ENCODE measurements at regions not wholly inside any gene's neighbourhood (a gene's known extent, or its start where the extent isn't known, plus 50 kb on each side); places are given as distances from the start of the nearest gene placed in this dataset.
"Not testable (repeated sequence)": the region's sequence is repeated elsewhere in the genome, so short reads cannot be mapped to it uniquely, and the experiment has no call there.

- no peak for DNase-seq
These were observed 857.2 kb downstream of the BRINP3 start for GRCh38 chr1:189620471-189620870.

GRCh38 chr1:189623336-189623735 lies 854.3 kb downstream of the BRINP3 start:
- no peak for DNase-seq

- no peak for DNase-seq
These were observed 850.2 kb downstream of the BRINP3 start for GRCh38 chr1:189627427-189627826.

GRCh38 chr1:189628857-189629256 lies 848.8 kb downstream of the BRINP3 start:
- no peak for DNase-seq

GRCh38 chr1:189633658-189634057 lies 844.0 kb downstream of the BRINP3 start:
- no peak for DNase-seq

- DNase-seq, result no peak
These were observed 840.6 kb downstream of the BRINP3 start for GRCh38 chr1:189637041-189637440.

GRCh38 chr1:189644156-189644555 lies 833.5 kb downstream of the BRINP3 start:
- not testable (repeated sequence) for DNase-seq

GRCh38 chr1:189644970-189645369 lies 832.7 kb downstream of the BRINP3 start:
- no peak for DNase-seq

GRCh38 chr1:189646066-189646465 lies 831.6 kb downstream of the BRINP3 start:
- DNase-seq, result no peak

- DNase-seq, result no peak
These were observed 822.8 kb downstream of the BRINP3 start for GRCh38 chr1:189654906-189655305.

- no peak for DNase-seq
These were observed 820.8 kb downstream of the BRINP3 start for GRCh38 chr1:189656628-189657530.

GRCh38 chr1:189657715-189658114 lies 819.9 kb downstream of the BRINP3 start:
- DNase-seq, result no peak

- DNase-seq, result no peak
These were observed 819.3 kb downstream of the BRINP3 start for GRCh38 chr1:189658381-189658780.

- DNase-seq, result no peak
These were observed 817.9 kb downstream of the BRINP3 start for GRCh38 chr1:189659731-189660130.

GRCh38 chr1:189662190-189662589 lies 815.5 kb downstream of the BRINP3 start:
- no peak for DNase-seq

- DNase-seq, result no peak
These were observed 807.8 kb downstream of the BRINP3 start for GRCh38 chr1:189669846-189670245.

- DNase-seq, result no peak
These were observed 804.4 kb downstream of the BRINP3 start for GRCh38 chr1:189673217-189673616.

GRCh38 chr1:189675712-189676244 lies 801.9 kb downstream of the BRINP3 start:
- no peak for DNase-seq

GRCh38 chr1:189678779-189679178 lies 798.9 kb downstream of the BRINP3 start:
- no peak for DNase-seq

GRCh38 chr1:189681252-189681919 lies 796.3 kb downstream of the BRINP3 start:
- no peak for DNase-seq

GRCh38 chr1:189682591-189682990 lies 795.1 kb downstream of the BRINP3 start:
- no peak for DNase-seq

GRCh38 chr1:189686288-189686687 lies 791.4 kb downstream of the BRINP3 start:
- no peak for DNase-seq

GRCh38 chr1:189693140-189693539 lies 784.5 kb downstream of the BRINP3 start:
- DNase-seq, result no peak

GRCh38 chr1:189696297-189696696 lies 781.4 kb downstream of the BRINP3 start:
- no peak for DNase-seq
